ENCODE measurements at regions not wholly inside any gene's neighbourhood (a gene's known extent, or its start where the extent isn't known, plus 50 kb on each side); places are given as distances from the start of the nearest gene placed in this dataset.

DNA sequence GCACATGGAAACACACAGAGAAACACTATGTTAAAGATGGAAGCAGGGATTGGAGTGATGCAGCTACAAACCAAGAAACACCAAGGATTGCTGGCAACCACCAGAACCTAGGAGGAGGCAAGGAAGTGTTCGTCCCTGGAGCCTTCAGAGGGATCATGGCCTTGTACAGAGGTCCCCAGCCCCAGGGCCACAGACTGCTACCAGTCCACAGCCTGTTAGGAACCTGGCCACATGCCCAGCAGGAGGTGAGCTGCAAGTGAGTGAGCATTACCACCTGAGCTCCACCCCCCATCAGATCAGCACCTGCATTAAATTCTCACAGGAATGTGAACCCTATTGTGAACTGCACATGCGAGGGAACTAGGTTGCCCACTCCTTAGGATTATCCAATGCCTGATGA, 505.7 kb upstream of the MDFIC2 start:
- no peak overlapping the region for H3K4me3 Mint-ChIP-seq
- no peak for TF ChIP-seq CTCF (IDR thresholded peaks at IDR 0.05)
- Histone ChIP-seq H3K36me3 (replicated peaks in 1 of 2; ENCODE audit: control insufficient read depth in 1 of 2, insufficient read depth in 2 of 2, low read length in 2 of 2) (no peaks in the 10 kb centered on the region), H3K9me3 (replicated peaks in 1 of 2; ENCODE audit: control insufficient read depth in 1 of 2, insufficient read depth in 1 of 2, low read length in 2 of 2) (peaks cover 0 to 10% of the 10 kb centered on the region in 2 donors), H3K9ac (ENCODE audit: insufficient read depth, low read length, poor library complexity, severe bottlenecking) (no peak overlapping the region), H4K20me1 (ENCODE audit: insufficient read depth, low read length) (no peaks in the 10 kb centered on the region), H3K4me3 (replicated peaks in 1 of 3; ENCODE audit: low read depth in 2 of 3, low read length in 3 of 3) (no peak overlapping the region), H3K79me2 (ENCODE audit: insufficient read depth, low read length) (no peaks in the 10 kb centered on the region), H3K4me2 (replicated peaks; ENCODE audit: extremely low read depth, low read length, poor library complexity, severe bottlenecking) (no peak overlapping the region), H3K4me1 (ENCODE audit: control insufficient read depth in 1 of 2, insufficient read depth in 2 of 2, low read length in 2 of 2) (no peaks in the 10 kb centered on the region), H3K27ac (ENCODE audit: low read depth in 1 of 2, low read length in 2 of 2) (no peak overlapping the region), H3K27me3 (ENCODE audit: control insufficient read depth in 2 of 2, insufficient read depth in 2 of 2, low read length in 2 of 2) (no peaks in the 10 kb centered on the region), H2AFZ (ENCODE audit: insufficient read depth, low read depth, low read length, poor library complexity, severe bottlenecking) (no peak overlapping the region)
- H3K36me3 Mint-ChIP-seq: no peaks in the 10 kb centered on the region
- no peaks in the 10 kb centered on the region for H3K4me1 Mint-ChIP-seq
- peaks cover 0 to 7% (median 5%) of the 10 kb centered on the region in 7 donors for H3K9me3 Mint-ChIP-seq
- intact Hi-C loops (cut with micrococcal nuclease): no loop called here
- 62% methylated on average over 2 of the region's 2 CpGs for WGBS (ENCODE audit: insufficient coverage)
- no peak overlapping the region for H3K27ac Mint-ChIP-seq
- no peak for DNase-seq
- H3K27me3 Mint-ChIP-seq (ENCODE audit: low read depth in 3 of 3): no peaks in the 10 kb centered on the region

DNA sequence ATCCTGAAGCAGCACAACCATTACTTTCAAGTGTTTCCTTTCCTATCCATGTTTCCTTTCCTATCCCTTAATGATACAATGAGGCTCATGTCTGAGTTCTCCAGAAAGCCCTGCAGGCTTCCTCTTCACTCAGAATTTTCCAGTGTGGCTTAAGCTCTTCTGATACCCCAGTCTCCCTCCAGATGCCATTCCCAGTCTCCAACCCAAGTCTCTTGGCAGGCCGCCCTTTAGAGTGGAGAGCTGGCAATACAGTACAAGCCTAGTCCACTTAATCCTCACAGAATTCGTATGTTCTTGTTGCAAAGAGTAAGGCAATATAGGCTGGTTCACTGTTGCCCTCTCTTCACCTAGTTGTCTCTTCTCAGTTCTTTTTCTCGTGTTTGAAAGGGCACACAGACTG, 503.9 kb upstream of the MDFIC2 start:
- H3K27me3 Mint-ChIP-seq (ENCODE audit: low read depth in 3 of 3): no peaks in the 10 kb centered on the region
- Histone ChIP-seq H3K27me3 (ENCODE audit: control insufficient read depth in 2 of 2, insufficient read depth in 2 of 2, low read length in 2 of 2) (no peaks in the 10 kb centered on the region), H4K20me1 (ENCODE audit: insufficient read depth, low read length) (no peaks in the 10 kb centered on the region), H3K4me1 (ENCODE audit: control insufficient read depth in 1 of 2, insufficient read depth in 2 of 2, low read length in 2 of 2) (no peaks in the 10 kb centered on the region), H3K79me2 (ENCODE audit: insufficient read depth, low read length) (no peaks in the 10 kb centered on the region), H3K4me3 (replicated peaks in 1 of 3; ENCODE audit: low read depth in 2 of 3, low read length in 3 of 3) (no peak overlapping the region), H3K9ac (ENCODE audit: insufficient read depth, low read length, poor library complexity, severe bottlenecking) (no peak overlapping the region), H3K9me3 (replicated peaks in 1 of 2; ENCODE audit: control insufficient read depth in 1 of 2, insufficient read depth in 1 of 2, low read length in 2 of 2) (peaks cover 0 to 10% of the 10 kb centered on the region in 2 donors), H3K27ac (ENCODE audit: low read depth in 1 of 2, low read length in 2 of 2) (no peak overlapping the region), H3K4me2 (replicated peaks; ENCODE audit: extremely low read depth, low read length, poor library complexity, severe bottlenecking) (no peak overlapping the region), H2AFZ (ENCODE audit: insufficient read depth, low read depth, low read length, poor library complexity, severe bottlenecking) (no peak overlapping the region), H3K36me3 (replicated peaks in 1 of 2; ENCODE audit: control insufficient read depth in 1 of 2, insufficient read depth in 2 of 2, low read length in 2 of 2) (no peaks in the 10 kb centered on the region)
- intact Hi-C loops (cut with micrococcal nuclease): no loop called here
- no peak for TF ChIP-seq CTCF (IDR thresholded peaks at IDR 0.05)
- no CpG with 5 or more reads among the region's 3 CpGs for whole genome bisulfite sequencing (ENCODE audit: insufficient coverage)
- DNase-seq: no peak
- H3K9me3 Mint-ChIP-seq: peaks cover 0 to 7% (median 5%) of the 10 kb centered on the region in 7 donors
- H3K27ac Mint-ChIP-seq: no peak overlapping the region
- no peaks in the 10 kb centered on the region for H3K4me1 Mint-ChIP-seq
- H3K36me3 Mint-ChIP-seq: no peaks in the 10 kb centered on the region
- no peak overlapping the region for H3K4me3 Mint-ChIP-seq
